ENCODE measurements at regions not wholly inside any gene's neighbourhood (a gene's known extent, or its start where the extent isn't known, plus 50 kb on each side); places are given as distances from the start of the nearest gene placed in this dataset.

- TF ChIP-seq REST (IDR thresholded peaks at IDR 0.05; ENCODE audit: low read depth) (no peak), EP300 (IDR thresholded peaks at IDR 0.05; ENCODE audit: borderline replicate concordance) (no peak), FOXM1 (IDR thresholded peaks at IDR 0.05; ENCODE audit: borderline replicate concordance, low read depth) (no peak), ZBTB7A (IDR thresholded peaks at IDR 0.05; ENCODE audit: low read depth) (no peak), MAX (IDR thresholded peaks at IDR 0.05) (no peak), YY1 (IDR thresholded peaks at IDR 0.05; ENCODE audit: low read depth) (no peak), EGR1 (IDR thresholded peaks at IDR 0.05) (no peak), CEBPB (IDR thresholded peaks at IDR 0.05) (no peak), TCF12 (IDR thresholded peaks at IDR 0.05; ENCODE audit: low read depth) (no peak), TEAD4 (IDR thresholded peaks at IDR 0.05) (no peak), RAD21 (IDR thresholded peaks at IDR 0.05; ENCODE audit: low read depth) (no peak), CREB1 (IDR thresholded peaks at IDR 0.05; ENCODE audit: low read depth) (no peak), TAF1 (IDR thresholded peaks at IDR 0.05; ENCODE audit: low read depth) (no peak), USF1 (IDR thresholded peaks at IDR 0.05) (no peak)
Observed at GRCh38 chr20:54848984-54849538, 373.7 kb downstream of the DOK5 start.
